COLO668 (cell line): ENCODE measurements at regions not wholly inside any gene's neighbourhood (a gene's known extent, or its start where the extent isn't known, plus 50 kb on each side); places are given as distances from the start of the nearest gene placed in this dataset.
A peak's percentile ranks its signal among the peaks of the same experiment; 100 is the strongest.

Experiments used
- DNase-seq: peaks from one replicate; lab custom pipeline; 2025; ENCODE audit not compliant: unreplicated experiment; lab: John Stamatoyannopoulos, UW

DNA sequence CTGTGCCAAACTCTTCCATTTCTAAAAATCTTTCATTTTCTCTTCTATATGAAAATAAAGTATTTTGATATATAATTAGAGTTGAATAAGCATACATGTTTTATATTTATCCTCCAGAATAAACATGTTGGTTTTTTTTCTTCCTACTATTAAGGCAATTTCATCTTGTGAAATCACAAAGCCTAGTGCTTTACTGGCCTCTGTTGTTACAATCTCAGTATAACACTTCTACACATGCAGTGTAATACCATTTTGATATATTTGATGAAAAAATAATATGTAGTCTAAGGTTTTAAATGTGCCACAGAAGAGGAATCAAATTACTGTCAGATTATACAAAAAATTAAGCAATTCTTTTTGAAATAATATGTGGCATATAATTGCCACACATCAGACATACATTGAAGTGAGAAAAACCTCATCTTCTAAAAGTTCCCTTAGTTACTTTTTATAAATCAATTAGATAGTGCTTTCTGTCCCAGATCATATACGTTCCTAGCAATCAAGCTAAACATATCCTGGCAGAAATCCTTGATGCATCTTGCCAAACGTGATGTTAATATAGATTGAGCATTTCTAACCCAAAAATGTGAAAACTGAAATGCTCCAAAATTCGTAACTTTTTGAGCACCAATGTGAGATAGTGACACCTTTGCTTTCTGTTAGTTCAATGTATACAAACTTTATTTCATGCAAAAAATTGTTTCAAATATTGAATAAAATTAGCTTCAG lies 225.1 kb upstream of the MANEA start:
- no peak for DNase-seq

- no peak for DNase-seq
Measured at GRCh38 chr6:95354551-95354950, 222.8 kb upstream of the MANEA start.

- no peak for DNase-seq
Measured at GRCh38 chr6:95357380-95358020, 219.8 kb upstream of the MANEA start.

GRCh38 chr6:95364016-95364604 lies 213.2 kb upstream of the MANEA start:
- no peak for DNase-seq

- no peak for DNase-seq
Measured at GRCh38 chr6:95365454-95365853, 211.9 kb upstream of the MANEA start.

- DNase-seq, result no peak
Measured at GRCh38 chr6:95366414-95366813, 210.9 kb upstream of the MANEA start.

- no peak for DNase-seq
Measured at GRCh38 chr6:95383878-95384277, 193.5 kb upstream of the MANEA start.

DNA sequence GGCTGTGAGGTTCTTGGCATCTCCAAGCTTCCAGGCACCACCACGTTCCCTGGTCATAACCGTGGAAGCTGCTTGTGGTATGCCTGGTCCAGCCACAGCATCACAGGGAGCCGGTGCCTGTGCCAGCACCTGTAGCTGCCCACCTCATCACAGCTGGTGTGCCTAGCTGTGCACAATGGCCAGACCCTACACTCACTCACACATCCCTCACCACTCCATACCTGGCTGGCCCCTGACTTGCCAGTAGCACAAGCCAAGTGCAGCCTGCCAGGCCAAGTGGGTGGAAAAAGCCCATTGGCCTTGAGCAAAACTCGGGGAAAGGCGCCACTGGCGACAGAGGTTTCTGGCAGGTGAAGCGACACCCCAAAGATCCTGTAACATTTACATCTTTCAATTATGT lies 192.3 kb upstream of the MANEA start:
- no peak for DNase-seq

DNA sequence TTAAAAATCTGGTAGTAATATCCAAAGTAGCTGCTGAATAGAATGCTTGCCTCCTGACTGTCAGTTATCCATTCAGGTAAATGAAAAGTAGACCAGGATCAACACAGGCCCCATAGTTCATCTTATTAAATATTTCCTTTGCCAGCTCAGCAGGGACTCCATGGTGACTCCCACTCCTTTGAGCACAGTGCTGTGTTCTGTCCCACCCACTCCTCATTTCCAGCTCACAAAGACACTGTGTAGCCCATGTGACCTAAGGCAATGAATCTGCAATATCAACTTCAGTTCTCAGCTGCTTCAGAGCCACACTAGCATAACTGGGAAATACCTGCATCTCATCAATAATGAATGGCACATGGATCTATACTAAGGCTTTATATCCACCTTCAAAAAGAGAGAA lies 189.5 kb upstream of the MANEA start:
- no peak for DNase-seq

DNA sequence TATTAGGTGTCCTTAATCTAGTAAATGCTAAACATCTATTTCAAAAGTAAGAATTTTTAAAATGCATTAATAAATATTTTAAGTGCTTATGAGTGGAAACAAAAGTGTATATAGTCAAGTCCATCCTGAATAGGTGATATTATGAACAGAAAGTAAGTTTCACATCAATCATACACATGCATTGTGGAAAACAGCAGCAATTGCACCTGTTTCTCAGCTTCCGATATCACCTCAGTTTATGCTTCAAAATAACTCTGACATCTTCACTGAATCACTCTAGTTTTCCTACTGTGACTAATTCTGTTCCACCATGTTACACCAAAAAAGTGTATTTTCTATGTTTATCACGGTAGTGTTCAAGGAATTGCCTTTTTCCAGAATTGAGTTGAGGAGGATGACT lies 172.6 kb upstream of the MANEA start:
- no peak for DNase-seq

GRCh38 chr6:95408111-95408510 lies 169.2 kb upstream of the MANEA start:
- no peak for DNase-seq

DNA sequence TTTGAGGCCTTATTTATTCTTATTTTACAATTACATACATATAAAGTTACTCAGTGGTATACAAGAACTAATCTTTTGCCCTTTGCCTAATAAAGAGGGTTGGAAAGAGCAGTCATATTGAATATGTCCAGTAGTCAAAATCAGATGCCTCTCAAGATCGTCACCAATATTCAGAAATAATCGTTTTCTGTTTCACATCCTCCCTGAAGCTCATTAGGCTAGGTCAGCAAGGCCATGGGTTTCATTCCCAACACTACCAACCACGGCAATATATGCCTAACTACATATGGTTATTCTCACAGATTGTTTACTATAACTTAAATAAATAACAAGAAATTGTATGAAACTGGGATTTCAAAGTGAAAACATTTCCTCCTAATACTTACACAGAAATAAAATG lies 167.2 kb upstream of the MANEA start:
- no peak for DNase-seq

DNA sequence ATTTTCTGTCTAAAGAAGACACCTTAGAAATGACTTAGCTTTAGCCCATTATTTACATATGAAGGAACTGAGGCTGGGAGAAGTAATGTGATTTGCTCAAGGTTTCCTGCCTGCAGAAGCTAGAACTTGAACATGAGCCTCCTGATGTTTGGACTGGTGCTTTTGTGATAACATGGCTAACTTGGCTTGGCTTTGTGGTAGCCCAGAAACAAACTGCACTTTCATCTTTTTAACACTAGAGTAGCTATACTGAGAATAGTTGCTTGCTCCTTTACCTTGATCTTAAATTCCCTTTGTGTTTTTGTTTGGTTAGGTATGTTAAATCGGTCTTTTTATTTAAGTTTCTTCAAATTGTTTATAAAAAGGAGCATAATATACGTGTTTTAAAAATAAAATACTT lies 163.5 kb upstream of the MANEA start:
- DNase-seq, result no peak

DNA sequence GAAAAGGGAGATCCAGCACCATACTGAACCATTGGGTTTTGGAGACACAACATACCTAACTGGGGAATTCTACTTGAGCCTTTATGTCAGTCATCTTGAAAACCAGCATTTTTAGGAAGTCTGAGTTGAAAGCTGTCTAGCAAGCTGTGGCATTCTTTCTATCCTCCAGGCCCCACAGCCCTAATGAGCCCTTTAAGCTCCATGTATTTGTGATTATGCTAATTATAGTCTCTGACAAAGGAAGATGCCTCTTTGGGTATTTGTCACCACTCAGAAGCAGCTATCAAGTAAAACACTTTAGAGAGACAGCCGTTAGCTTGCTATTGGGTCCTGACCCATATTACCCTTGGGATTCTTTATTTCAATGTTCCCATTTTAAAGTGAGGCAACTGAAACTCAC lies 159.5 kb upstream of the MANEA start:
- DNase-seq, result no peak

- DNase-seq, result no peak
Measured at GRCh38 chr6:95420792-95421191, 156.5 kb upstream of the MANEA start.

- no peak for DNase-seq
Measured at GRCh38 chr6:95423331-95423730, 154.0 kb upstream of the MANEA start.

DNA sequence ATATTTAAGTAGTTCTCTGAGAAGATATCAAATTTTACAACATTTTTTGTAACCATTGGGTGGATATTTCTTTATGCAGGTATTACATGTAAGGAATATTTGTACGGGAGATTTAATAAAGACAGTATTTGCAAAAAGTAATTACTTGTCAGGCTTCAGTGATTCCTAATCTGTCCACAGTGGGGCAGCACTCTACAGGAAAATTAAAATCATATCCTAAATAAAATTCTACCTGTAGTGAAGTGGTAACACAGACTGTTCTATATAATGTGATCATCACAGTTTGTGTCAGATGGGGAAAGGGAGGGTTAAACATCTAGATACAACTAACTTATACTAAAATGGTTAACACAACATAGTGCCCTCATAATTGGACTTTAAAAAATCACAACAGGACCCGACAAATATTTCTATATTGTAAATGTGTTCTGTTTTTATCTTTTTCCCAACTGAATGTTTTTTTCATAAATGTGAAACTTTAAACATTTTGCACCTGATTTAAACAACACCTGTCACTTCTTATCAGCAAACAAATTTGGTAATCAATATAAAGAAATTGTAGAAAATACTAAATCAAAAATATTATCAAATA lies 145.6 kb upstream of the MANEA start:
- peak; percentile 25 for DNase-seq

DNA sequence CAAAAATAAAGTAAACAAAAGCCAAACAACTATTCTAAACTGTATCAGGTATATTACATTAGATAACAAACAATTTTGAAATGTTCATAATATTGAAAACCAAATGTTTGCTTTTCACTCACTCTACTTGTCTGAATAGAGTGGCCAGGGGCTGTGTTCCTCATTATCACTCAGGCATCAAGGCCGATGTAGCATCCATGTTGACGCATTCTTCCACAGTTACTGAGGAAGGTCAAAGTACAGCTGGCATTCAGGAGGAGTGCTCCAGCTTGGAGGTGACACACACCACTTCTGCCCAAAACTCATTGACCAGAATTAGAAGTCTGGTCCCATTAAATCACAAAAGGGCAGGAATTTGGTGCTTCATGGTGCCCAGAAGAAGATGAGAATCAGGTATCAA lies 137.6 kb upstream of the MANEA start:
- no peak for DNase-seq

DNA sequence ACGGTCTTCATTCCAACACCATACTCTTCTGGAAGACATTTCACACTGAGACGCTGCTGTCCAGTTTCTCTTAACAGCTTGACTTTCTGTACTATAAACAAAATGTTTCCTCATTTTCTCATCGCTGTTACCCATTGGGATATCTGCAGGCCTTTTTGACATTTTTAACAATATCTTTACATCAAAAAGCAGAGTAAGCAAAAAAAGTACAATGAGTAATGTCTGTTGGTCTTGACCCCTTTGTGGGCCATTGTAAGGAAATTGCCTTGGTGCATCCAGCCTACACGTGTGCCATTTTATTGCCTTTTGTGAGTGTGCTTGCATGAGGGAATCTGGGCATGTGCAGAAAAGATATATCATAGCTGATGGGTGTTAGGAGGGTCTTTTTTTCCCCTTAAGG lies 129.1 kb upstream of the MANEA start:
- DNase-seq, result no peak

DNA sequence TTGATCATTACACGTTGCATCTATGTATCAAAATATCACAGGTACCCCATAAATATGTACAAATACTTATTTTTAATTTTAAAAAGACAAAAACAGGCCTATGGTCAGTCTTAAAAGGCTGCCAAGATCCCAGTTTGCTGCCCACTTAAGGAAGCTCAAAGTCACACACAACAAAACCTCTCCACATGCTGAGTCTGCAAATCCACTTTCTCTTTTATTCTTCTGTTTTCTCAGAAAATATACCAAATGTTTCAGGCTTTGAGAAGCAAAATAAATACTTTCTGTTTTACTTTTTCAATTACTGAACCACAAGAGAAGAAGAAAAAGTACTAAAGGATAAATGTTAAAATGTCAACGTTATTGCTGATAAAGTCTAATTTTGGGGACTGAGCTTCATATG lies 107.8 kb upstream of the MANEA start:
- no peak for DNase-seq

DNA sequence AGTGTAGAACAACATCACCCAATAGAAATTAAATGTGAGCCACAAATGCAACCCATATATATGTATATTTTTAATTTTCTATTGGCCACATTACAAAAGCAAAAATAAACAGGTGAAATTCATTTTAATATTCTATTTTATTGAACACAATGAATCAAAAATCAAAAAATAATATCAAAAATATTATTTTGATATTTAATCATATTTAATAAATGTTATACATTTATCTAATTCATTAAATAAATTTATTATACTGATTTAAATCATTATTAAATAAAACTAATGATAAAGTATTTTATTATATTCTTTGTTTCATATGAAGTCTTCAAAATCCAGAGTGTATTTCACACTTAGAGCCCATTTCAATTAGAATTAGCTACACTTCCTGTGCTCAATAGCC lies 98.4 kb upstream of the MANEA start:
- no peak for DNase-seq

- no peak for DNase-seq
Measured at GRCh38 chr6:95487817-95488216, 89.5 kb upstream of the MANEA start.
